H1 (cell line): ENCODE measurements at regions not wholly inside any gene's neighbourhood (a gene's known extent, or its start where the extent isn't known, plus 50 kb on each side); places are given as distances from the start of the nearest gene placed in this dataset.

Source experiments
- CREB1 ChIP-seq: IDR thresholded peaks from 2 replicates; pipeline ENCODE4 v1.6.1; 2012; ENCODE audit warnings: inconsistent platforms
- HDAC6 ChIP-seq: IDR thresholded peaks from one replicate; pipeline ENCODE4 v1.7.1; 2012; ENCODE audit warnings: low read depth, mild to moderate bottlenecking, inconsistent platforms, low read length, moderate library complexity
- RNF2 ChIP-seq: fragments of 200-900, 300-1000 bp; sonication (generic); IDR thresholded peaks from 2 replicates; pipeline ENCODE4 v1.7.1; 2016; ENCODE audit warnings: borderline replicate concordance, low read depth, mild to moderate bottlenecking, antibody characterized with exemption, low read length; ENCODE audit not compliant: poor library complexity, severe bottlenecking; ENCODE audit errors: missing control alignments
- TCF12 ChIP-seq: IDR thresholded peaks from 2 replicates; pipeline ENCODE4 v1.6.1; 2011; ENCODE audit warnings: low read depth, mild to moderate bottlenecking, low read length
- TEAD4 ChIP-seq: IDR thresholded peaks from 2 replicates; pipeline ENCODE4 v1.6.1; 2012; ENCODE audit warnings: low read depth, low read length, inconsistent platforms, mixed read lengths

GRCh38 chr7:93723424-93724124, 149.1 kb upstream of the CALCR start (continued):
- TF ChIP-seq TEAD4 (no peak), RNF2 (no peak), HDAC6 (no peak), CREB1 (no peak), TCF12 (no peak)
